Endothelial cell (in vitro differentiated cells): ENCODE measurements at regions not wholly inside any gene's neighbourhood (a gene's known extent, or its start where the extent isn't known, plus 50 kb on each side); places are given as distances from the start of the nearest gene placed in this dataset.

Experiments
- DNase-seq: peaks from one replicate; pipeline ENCODE4 v3.0.0; 2021; ENCODE audit warnings: low spot score
- H3K27ac Mint-ChIP-seq: one replicate; pipeline ENCODE4 v1.8.0; 2021; ENCODE audit warnings: mixed read lengths, inconsistent platforms; ENCODE audit not compliant: unreplicated experiment
- H3K27me3 Mint-ChIP-seq: one replicate; pipeline ENCODE4 v1.8.0; 2021; ENCODE audit warnings: mild to moderate bottlenecking, moderate library complexity, mixed read lengths, inconsistent platforms; ENCODE audit not compliant: unreplicated experiment
- H3K36me3 Mint-ChIP-seq: one replicate; pipeline ENCODE4 v1.8.0; 2021; ENCODE audit warnings: mild to moderate bottlenecking, low read depth, mixed read lengths, inconsistent platforms; ENCODE audit not compliant: unreplicated experiment
- H3K4me1 Mint-ChIP-seq: one replicate; pipeline ENCODE4 v1.8.0; 2021; ENCODE audit warnings: mild to moderate bottlenecking, mixed read lengths, inconsistent platforms; ENCODE audit not compliant: unreplicated experiment
- H3K4me3 Mint-ChIP-seq: one replicate; pipeline ENCODE4 v1.8.0; 2021; ENCODE audit warnings: mild to moderate bottlenecking, mixed read lengths, inconsistent platforms; ENCODE audit not compliant: unreplicated experiment
- H3K9me3 Mint-ChIP-seq: one replicate; pipeline ENCODE4 v1.8.0; 2021; ENCODE audit warnings: mixed read lengths, inconsistent platforms; ENCODE audit not compliant: unreplicated experiment
- TF ChIP-seq, protein P1 (sequence below): fragments of 200-600 bp; sonication (generic); IDR thresholded peaks from one replicate; pipeline ENCODE4 v1.5.0; 2021; ENCODE audit warnings: antibody characterized with exemption; ENCODE audit not compliant: unreplicated experiment

DNA sequence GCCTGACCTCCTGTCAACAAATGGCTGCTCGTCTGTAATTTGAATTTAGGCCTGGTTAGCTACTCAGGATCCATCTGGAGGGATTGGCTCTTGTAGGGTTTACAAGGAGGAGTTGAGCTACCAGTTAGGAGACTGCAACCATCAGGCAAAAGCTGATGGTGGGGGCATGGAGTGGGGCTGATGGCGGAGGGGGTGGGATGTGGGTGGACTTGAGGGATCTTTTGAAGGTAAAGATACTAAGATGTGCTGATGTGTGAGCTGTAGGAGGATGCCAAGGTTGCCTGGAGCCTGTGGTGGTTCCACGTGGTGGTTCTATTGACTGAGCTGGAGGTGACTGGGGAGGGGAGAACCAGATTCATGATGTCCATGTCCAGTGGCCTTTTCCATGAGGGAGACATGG lies 240.7 kb downstream of the LPIN1 start:
- Mint-ChIP-seq H3K4me1 (no peaks in the 10 kb centered on the region), H3K27me3 (peaks cover 4% of the 10 kb centered on the region), H3K9me3 (no peaks in the 10 kb centered on the region), H3K36me3 (no peaks in the 10 kb centered on the region), H3K4me3 (no peak overlapping the region), H3K27ac (no peak overlapping the region)
- no peak for DNase-seq
- TF ChIP-seq, protein P1, sequence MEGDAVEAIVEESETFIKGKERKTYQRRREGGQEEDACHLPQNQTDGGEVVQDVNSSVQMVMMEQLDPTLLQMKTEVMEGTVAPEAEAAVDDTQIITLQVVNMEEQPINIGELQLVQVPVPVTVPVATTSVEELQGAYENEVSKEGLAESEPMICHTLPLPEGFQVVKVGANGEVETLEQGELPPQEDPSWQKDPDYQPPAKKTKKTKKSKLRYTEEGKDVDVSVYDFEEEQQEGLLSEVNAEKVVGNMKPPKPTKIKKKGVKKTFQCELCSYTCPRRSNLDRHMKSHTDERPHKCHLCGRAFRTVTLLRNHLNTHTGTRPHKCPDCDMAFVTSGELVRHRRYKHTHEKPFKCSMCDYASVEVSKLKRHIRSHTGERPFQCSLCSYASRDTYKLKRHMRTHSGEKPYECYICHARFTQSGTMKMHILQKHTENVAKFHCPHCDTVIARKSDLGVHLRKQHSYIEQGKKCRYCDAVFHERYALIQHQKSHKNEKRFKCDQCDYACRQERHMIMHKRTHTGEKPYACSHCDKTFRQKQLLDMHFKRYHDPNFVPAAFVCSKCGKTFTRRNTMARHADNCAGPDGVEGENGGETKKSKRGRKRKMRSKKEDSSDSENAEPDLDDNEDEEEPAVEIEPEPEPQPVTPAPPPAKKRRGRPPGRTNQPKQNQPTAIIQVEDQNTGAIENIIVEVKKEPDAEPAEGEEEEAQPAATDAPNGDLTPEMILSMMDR = no peak

DNA sequence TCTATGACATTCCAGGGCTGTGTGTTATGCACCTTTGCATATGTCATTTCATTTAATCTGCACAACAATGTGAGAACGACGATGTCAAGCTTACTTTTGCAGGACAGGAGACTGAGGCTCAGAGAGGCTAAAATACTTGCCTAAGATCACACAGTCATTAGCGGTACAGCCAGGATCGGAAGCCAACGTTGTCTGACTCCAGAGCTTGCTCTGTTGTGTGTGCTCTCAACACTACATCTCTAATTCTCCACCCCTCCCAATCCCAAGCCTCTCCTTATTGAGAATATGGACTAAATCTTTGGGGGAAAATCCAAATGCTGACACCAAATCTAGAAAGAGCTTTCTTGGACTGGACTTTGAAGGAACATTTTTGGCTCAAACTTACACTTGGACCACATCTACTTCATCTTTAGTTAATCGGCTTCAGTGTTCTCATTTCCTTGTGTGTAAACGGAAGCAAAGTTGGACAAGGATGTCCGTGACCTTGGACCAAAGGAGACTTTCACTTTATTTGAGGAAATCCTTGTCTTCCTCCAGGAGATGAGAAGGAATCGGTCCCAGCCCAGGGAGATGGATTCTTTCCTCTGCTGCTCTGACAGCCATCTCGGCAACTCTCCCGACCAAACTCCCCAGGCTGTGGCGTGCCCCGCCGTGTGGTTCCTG lies 242.4 kb downstream of the LPIN1 start:
- no peak overlapping the region for H3K4me3 Mint-ChIP-seq
- DNase-seq = no peak
- TF ChIP-seq, protein P1 = no peak
- H3K36me3 Mint-ChIP-seq = no peaks in the 10 kb centered on the region
- H3K27me3 Mint-ChIP-seq = peaks cover 2% of the 10 kb centered on the region
- no peak overlapping the region for H3K27ac Mint-ChIP-seq
- no peaks in the 10 kb centered on the region for H3K4me1 Mint-ChIP-seq
- H3K9me3 Mint-ChIP-seq = no peaks in the 10 kb centered on the region

DNA sequence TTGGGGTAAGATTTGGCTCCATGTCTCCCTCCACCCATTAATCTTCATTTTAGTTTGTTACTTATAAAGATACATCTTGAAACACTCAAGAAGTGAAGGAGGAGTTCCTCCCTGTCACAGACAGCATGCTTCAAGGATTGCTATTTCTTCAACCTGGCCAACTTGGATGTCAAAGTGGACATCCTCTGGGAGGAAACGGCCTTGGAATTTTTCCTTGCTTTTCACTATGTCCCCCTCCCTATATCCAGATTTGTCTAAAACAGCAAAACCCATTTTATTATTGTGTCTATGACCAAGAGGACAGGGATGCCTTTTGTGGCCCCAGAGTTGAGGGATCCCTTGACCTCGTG lies 242.9 kb downstream of the LPIN1 start:
- no peaks in the 10 kb centered on the region for H3K9me3 Mint-ChIP-seq
- no peaks in the 10 kb centered on the region for H3K4me1 Mint-ChIP-seq
- no peak for DNase-seq
- peaks cover 2% of the 10 kb centered on the region for H3K27me3 Mint-ChIP-seq
- no peaks in the 10 kb centered on the region for H3K36me3 Mint-ChIP-seq
- no peak overlapping the region for H3K27ac Mint-ChIP-seq
- no peak overlapping the region for H3K4me3 Mint-ChIP-seq
- TF ChIP-seq, protein P1 = no peak

DNA sequence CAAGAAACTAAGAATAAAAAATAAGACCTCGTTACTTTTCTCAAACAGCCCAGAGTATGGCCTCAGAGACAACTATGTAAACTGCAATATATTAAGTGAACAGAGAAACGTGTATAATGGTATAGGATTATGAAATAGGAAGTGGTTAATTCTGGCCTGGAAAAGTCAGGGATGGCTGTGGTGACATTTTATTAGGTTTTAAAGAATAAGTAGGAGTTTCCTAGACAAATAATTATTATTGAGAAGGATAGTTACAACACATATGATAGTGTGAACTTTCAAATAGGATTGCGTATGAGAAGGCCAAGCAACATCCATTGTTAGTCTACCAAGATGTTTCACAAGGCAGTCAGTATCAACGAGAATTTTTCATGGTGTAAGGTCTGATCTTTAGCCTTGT lies 244.1 kb downstream of the LPIN1 start:
- Mint-ChIP-seq H3K27ac (no peak overlapping the region), H3K4me3 (no peak overlapping the region), H3K9me3 (no peaks in the 10 kb centered on the region), H3K36me3 (no peaks in the 10 kb centered on the region), H3K27me3 (peaks cover 2% of the 10 kb centered on the region), H3K4me1 (no peaks in the 10 kb centered on the region)
- DNase-seq = no peak
- TF ChIP-seq, protein P1 = no peak

DNA sequence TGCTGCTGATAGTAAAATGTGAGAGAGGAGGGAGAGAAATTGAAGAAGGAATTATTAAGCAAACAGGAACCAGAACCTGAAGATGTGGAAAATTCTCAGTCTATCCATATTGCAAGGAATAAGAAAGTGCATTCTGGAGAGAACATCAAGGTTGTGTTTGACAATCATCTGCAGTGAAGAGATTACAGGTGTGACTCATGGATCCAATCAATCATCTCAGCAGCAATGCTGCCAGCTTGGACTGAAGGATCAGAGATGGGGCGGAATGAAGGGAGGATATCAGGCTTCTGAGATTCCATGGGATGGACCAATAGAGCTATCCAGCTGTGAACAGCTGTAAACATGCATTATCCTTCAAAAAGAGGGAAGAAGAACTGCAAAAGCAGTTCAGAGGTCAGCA lies 247.3 kb downstream of the LPIN1 start:
- TF ChIP-seq, protein P1 = no peak
- no peaks in the 10 kb centered on the region for H3K27me3 Mint-ChIP-seq

More for the DNA sequence above, 247.3 kb downstream of the LPIN1 start:
- Mint-ChIP-seq H3K9me3 (no peaks in the 10 kb centered on the region), H3K4me1 (no peaks in the 10 kb centered on the region), H3K27ac (no peak overlapping the region), H3K36me3 (no peaks in the 10 kb centered on the region), H3K4me3 (no peak overlapping the region)
- no peak for DNase-seq
